ENCODE measurements at regions not wholly inside any gene's neighbourhood (a gene's known extent, or its start where the extent isn't known, plus 50 kb on each side); places are given as distances from the start of the nearest gene placed in this dataset.

DNA sequence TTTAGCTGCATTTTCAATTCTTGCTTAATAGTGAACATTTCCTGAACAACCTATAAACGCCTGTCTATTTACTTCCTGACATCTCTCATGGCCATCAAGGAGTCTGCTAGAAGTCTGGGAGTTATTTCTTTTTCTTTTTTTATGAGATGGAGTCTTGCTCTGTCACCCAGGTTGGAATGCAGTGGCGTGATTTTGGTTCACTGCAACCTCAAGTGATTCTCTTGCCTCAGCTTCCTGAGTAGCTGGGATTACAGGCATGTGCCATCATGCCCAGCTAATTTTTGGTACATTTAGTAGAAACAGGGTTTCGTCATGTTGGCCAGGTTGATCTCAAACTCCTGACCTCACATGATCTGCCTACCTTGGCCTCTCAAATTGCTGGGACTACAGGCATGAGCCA lies 217.6 kb upstream of the USP9Y start:
- peaks cover 5% of the 10 kb centered on the region for H3K4me1 Mint-ChIP-seq (ENCODE audit: low read depth)
- no peak overlapping the region for H3K27ac ChIP-seq (ENCODE audit: low read depth in 1 of 2, low read length in 2 of 2)
- no peak overlapping the region for H3K4me3 ChIP-seq (ENCODE audit: low read length)
- H3K4me3 Mint-ChIP-seq: no peak overlapping the region
- H3K27me3 ChIP-seq (ENCODE audit: control insufficient read depth in 1 of 2, insufficient read depth in 2 of 2, low read length in 2 of 2): no peaks in the 10 kb centered on the region
- DNase-seq (no peak), ATAC-seq (ENCODE audit: poor library complexity) (no peak)
- ChIA-PET CTCF (no interaction called here), POLR2A (interaction anchor here (0.7 kb wide), 1 partner anchor 8 kb away, joined by 3 read pairs; no protein-coding TSS in a partner anchor)
- no peaks in the 10 kb centered on the region for H3K27me3 Mint-ChIP-seq
- H3K36me3 ChIP-seq (ENCODE audit: insufficient read depth, low read length): no peaks in the 10 kb centered on the region
- H3K36me3 Mint-ChIP-seq (ENCODE audit: low read depth): no peaks in the 10 kb centered on the region
- TF ChIP-seq, protein P1, sequence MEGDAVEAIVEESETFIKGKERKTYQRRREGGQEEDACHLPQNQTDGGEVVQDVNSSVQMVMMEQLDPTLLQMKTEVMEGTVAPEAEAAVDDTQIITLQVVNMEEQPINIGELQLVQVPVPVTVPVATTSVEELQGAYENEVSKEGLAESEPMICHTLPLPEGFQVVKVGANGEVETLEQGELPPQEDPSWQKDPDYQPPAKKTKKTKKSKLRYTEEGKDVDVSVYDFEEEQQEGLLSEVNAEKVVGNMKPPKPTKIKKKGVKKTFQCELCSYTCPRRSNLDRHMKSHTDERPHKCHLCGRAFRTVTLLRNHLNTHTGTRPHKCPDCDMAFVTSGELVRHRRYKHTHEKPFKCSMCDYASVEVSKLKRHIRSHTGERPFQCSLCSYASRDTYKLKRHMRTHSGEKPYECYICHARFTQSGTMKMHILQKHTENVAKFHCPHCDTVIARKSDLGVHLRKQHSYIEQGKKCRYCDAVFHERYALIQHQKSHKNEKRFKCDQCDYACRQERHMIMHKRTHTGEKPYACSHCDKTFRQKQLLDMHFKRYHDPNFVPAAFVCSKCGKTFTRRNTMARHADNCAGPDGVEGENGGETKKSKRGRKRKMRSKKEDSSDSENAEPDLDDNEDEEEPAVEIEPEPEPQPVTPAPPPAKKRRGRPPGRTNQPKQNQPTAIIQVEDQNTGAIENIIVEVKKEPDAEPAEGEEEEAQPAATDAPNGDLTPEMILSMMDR (IDR thresholded peaks at IDR 0.05): no peak
- no peaks in the 10 kb centered on the region for H3K9me3 ChIP-seq (ENCODE audit: control insufficient read depth in 1 of 2, insufficient read depth in 1 of 2, low read length in 2 of 2)
- H3K27ac Mint-ChIP-seq: no peak overlapping the region
- intact Hi-C loops (cut with DNase I, micrococcal nuclease): loop anchor here in 1 of 2 experiments (10.0 kb wide), 1 partner anchor 231 kb away; no protein-coding TSS in a partner anchor
- H3K4me1 ChIP-seq (ENCODE audit: insufficient read depth, low read length): no peaks in the 10 kb centered on the region
- no peaks in the 10 kb centered on the region for H3K9me3 Mint-ChIP-seq

DNA sequence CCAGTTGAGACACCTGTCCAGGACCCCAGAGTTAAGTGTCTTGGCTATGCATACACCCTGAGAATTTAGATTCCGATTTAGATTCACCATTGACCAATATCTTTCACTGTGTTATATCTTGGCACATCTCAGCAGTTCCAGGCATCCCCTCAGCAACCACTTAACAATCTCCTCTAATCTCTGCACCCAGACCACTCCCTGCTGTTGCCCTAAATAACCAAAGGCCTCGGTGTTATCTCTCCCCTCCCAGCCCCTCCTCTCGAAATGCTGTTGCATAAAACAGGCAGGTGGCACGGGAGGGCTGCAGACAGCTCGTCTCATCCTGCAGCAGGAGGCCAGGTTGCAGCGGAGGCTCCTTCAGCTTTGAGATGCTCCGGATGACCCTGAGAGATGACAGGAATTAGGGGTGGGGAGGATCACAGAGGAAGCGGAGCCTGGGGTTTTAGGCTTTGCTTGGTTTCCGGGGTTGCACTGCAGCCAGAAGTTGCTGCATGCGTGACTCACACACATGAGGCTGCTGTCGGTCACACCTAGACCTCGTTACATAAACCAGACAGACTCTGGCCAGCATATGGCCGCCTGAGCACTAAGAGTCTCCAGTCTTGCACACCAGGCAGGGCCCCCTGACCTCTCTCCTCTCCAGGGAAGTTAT lies 210.3 kb upstream of the USP9Y start:
- H3K36me3 ChIP-seq (ENCODE audit: insufficient read depth, low read length): no peaks in the 10 kb centered on the region
- no peak overlapping the region for H3K27ac Mint-ChIP-seq
- H3K27me3 ChIP-seq (ENCODE audit: control insufficient read depth in 1 of 2, insufficient read depth in 2 of 2, low read length in 2 of 2): no peaks in the 10 kb centered on the region

DNA sequence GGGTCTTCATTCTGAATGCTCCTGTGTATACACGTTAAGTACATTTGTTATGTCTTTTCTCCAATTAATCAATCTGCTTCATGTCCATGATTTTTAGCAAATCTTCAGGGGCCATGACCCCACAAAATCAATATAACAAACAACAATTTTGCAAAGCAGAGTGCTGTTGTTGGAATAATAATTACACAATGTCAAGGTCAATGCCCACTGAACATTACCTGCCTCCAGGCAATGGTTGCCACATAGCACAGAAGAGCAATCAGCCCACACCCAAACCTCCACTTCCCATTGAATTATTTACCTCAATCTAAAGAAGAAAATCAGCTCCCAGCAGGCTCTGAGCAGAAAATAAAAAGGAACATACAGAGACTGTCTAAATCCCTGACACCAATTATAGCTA lies 208.8 kb upstream of the USP9Y start:
- H3K4me3 Mint-ChIP-seq: no peak overlapping the region
- intact Hi-C loops (cut with DNase I, micrococcal nuclease): no loop called here
- no peaks in the 10 kb centered on the region for H3K9me3 ChIP-seq (ENCODE audit: control insufficient read depth in 1 of 2, insufficient read depth in 1 of 2, low read length in 2 of 2)
- DNase-seq (no peak), ATAC-seq (ENCODE audit: poor library complexity) (no peak)
- no peaks in the 10 kb centered on the region for H3K36me3 ChIP-seq (ENCODE audit: insufficient read depth, low read length)
- H3K4me3 ChIP-seq (ENCODE audit: low read length): no peak overlapping the region
- no peaks in the 10 kb centered on the region for H3K4me1 Mint-ChIP-seq (ENCODE audit: low read depth)
- ChIA-PET CTCF (no interaction called here), POLR2A (no interaction called here)
- H3K4me1 ChIP-seq (ENCODE audit: insufficient read depth, low read length): peaks cover 5% of the 10 kb centered on the region
- no peaks in the 10 kb centered on the region for H3K9me3 Mint-ChIP-seq
- no peak overlapping the region for H3K27ac ChIP-seq (ENCODE audit: low read depth in 1 of 2, low read length in 2 of 2)
- TF ChIP-seq, protein P1 (IDR thresholded peaks at IDR 0.05): no peak
- no peak overlapping the region for H3K27ac Mint-ChIP-seq
- H3K27me3 Mint-ChIP-seq: no peaks in the 10 kb centered on the region
- no peaks in the 10 kb centered on the region for H3K36me3 Mint-ChIP-seq (ENCODE audit: low read depth)
- no peaks in the 10 kb centered on the region for H3K27me3 ChIP-seq (ENCODE audit: control insufficient read depth in 1 of 2, insufficient read depth in 2 of 2, low read length in 2 of 2)

More for the DNA sequence above, 210.3 kb upstream of the USP9Y start:
- Mint-ChIP-seq H3K36me3 (ENCODE audit: low read depth) (no peaks in the 10 kb centered on the region), H3K4me1 (ENCODE audit: low read depth) (no peaks in the 10 kb centered on the region), H3K9me3 (no peaks in the 10 kb centered on the region), H3K4me3 (no peak overlapping the region), H3K27me3 (no peaks in the 10 kb centered on the region)
- Histone ChIP-seq H3K4me1 (ENCODE audit: insufficient read depth, low read length) (peaks cover 5% of the 10 kb centered on the region), H3K9me3 (ENCODE audit: control insufficient read depth in 1 of 2, insufficient read depth in 1 of 2, low read length in 2 of 2) (no peaks in the 10 kb centered on the region), H3K4me3 (ENCODE audit: low read length) (no peak overlapping the region), H3K27ac (ENCODE audit: low read depth in 1 of 2, low read length in 2 of 2) (no peak overlapping the region)
- intact Hi-C loops (cut with DNase I, micrococcal nuclease): no loop called here
- TF ChIP-seq, protein P1 (IDR thresholded peaks at IDR 0.05): no peak
- POLR2A ChIA-PET: no interaction called here
- peak; percentile 24 for ATAC-seq (ENCODE audit: poor library complexity)
- peak in 3 of 14 experiments; percentile 5 to 54 (median 47) for DNase-seq
- CTCF ChIA-PET: no interaction called here
